ENCODE measurements at regions not wholly inside any gene's neighbourhood (a gene's known extent, or its start where the extent isn't known, plus 50 kb on each side); places are given as distances from the start of the nearest gene placed in this dataset.

GRCh38 chr22:47573141-47573540 lies 810.7 kb downstream of the TBC1D22A start:
- TF ChIP-seq POLR2AphosphoS5 (IDR thresholded peaks at IDR 0.05) (no peak), EP300 (IDR thresholded peaks at IDR 0.05) (no peak)
- TF ChIP-seq, protein P1, sequence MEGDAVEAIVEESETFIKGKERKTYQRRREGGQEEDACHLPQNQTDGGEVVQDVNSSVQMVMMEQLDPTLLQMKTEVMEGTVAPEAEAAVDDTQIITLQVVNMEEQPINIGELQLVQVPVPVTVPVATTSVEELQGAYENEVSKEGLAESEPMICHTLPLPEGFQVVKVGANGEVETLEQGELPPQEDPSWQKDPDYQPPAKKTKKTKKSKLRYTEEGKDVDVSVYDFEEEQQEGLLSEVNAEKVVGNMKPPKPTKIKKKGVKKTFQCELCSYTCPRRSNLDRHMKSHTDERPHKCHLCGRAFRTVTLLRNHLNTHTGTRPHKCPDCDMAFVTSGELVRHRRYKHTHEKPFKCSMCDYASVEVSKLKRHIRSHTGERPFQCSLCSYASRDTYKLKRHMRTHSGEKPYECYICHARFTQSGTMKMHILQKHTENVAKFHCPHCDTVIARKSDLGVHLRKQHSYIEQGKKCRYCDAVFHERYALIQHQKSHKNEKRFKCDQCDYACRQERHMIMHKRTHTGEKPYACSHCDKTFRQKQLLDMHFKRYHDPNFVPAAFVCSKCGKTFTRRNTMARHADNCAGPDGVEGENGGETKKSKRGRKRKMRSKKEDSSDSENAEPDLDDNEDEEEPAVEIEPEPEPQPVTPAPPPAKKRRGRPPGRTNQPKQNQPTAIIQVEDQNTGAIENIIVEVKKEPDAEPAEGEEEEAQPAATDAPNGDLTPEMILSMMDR (IDR thresholded peaks at IDR 0.05): no peak

GRCh38 chr22:47572443-47572842 lies 810.0 kb downstream of the TBC1D22A start:
- no peaks in the 10 kb centered on the region for H3K4me1 ChIP-seq
- 85 to 95% (median 92%) methylated on average over 12 of the region's 12 CpGs for WGBS, 5 donors
- no peaks in the 10 kb centered on the region for H3K36me3 ChIP-seq
- intact Hi-C loops (cut with DNase I; ENCODE audit: low total_unique reads): loop anchor here (10.0 kb wide), 1 partner anchor 1692 kb away; no protein-coding TSS in a partner anchor
- H3K27ac ChIP-seq: no peak overlapping the region
- H3K4me3 ChIP-seq: no peak overlapping the region
- no peaks in the 10 kb centered on the region for H3K9me3 ChIP-seq
- peaks cover 0 to 20% (median 0%) of the 10 kb centered on the region in 3 donors for H3K27me3 ChIP-seq
- no peak for DNase-seq
- no peak for TF ChIP-seq POLR2AphosphoS5 (IDR thresholded peaks at IDR 0.05)
- no peak for TF ChIP-seq POLR2A (IDR thresholded peaks at IDR 0.05)
- TF ChIP-seq, protein P1 (IDR thresholded peaks at IDR 0.05): no peak
- TF ChIP-seq EP300 (IDR thresholded peaks at IDR 0.05): no peak

More at GRCh38 chr22:47573141-47573540, 810.7 kb downstream of the TBC1D22A start:
- Histone ChIP-seq H3K4me3 (no peak overlapping the region), H3K4me1 (no peaks in the 10 kb centered on the region), H3K27me3 (peaks cover 0 to 20% (median 0%) of the 10 kb centered on the region in 3 donors), H3K36me3 (no peaks in the 10 kb centered on the region), H3K9me3 (no peaks in the 10 kb centered on the region), H3K27ac (no peak overlapping the region)
- 78 to 89% (median 85%) methylated on average over 7 of the region's 7 CpGs for WGBS, 5 donors
- intact Hi-C loops (cut with DNase I; ENCODE audit: low total_unique reads): loop anchor here (10.0 kb wide), 1 partner anchor 1692 kb away; no protein-coding TSS in a partner anchor
- no peak for DNase-seq

GRCh38 chr22:47571616-47572015 lies 809.2 kb downstream of the TBC1D22A start:
- no peak overlapping the region for H3K4me3 ChIP-seq
- H3K36me3 ChIP-seq: no peaks in the 10 kb centered on the region
- no peak overlapping the region for H3K27ac ChIP-seq
- intact Hi-C loops (cut with DNase I; ENCODE audit: low total_unique reads): loop anchor here (10.0 kb wide), 1 partner anchor 1693 kb away; no protein-coding TSS in a partner anchor
- H3K27me3 ChIP-seq: peaks cover 0 to 13% (median 0%) of the 10 kb centered on the region in 3 donors
- H3K4me1 ChIP-seq: no peaks in the 10 kb centered on the region
- no peaks in the 10 kb centered on the region for H3K9me3 ChIP-seq
- WGBS, 5 donors: 79 to 92% (median 91%) methylated on average over 4 to 5 of the region's 5 CpGs
- DNase-seq: no peak
- no peak for TF ChIP-seq EP300 (IDR thresholded peaks at IDR 0.05)
- TF ChIP-seq, protein P1 (IDR thresholded peaks at IDR 0.05): no peak
- TF ChIP-seq POLR2A (IDR thresholded peaks at IDR 0.05): no peak
- no peak for TF ChIP-seq POLR2AphosphoS5 (IDR thresholded peaks at IDR 0.05)

GRCh38 chr22:47570851-47571250 lies 808.4 kb downstream of the TBC1D22A start:
- intact Hi-C loops (cut with DNase I; ENCODE audit: low total_unique reads): loop anchor here (10.0 kb wide), 1 partner anchor 1694 kb away; no protein-coding TSS in a partner anchor
- no peak for TF ChIP-seq POLR2A (IDR thresholded peaks at IDR 0.05)
- no peak for TF ChIP-seq POLR2AphosphoS5 (IDR thresholded peaks at IDR 0.05)
- TF ChIP-seq, protein P1 (IDR thresholded peaks at IDR 0.05): no peak
- TF ChIP-seq EP300 (IDR thresholded peaks at IDR 0.05): no peak
- DNase-seq: no peak
- Histone ChIP-seq H3K4me3 (no peak overlapping the region), H3K27me3 (peaks cover 0 to 12% (median 0%) of the 10 kb centered on the region in 3 donors), H3K27ac (no peak overlapping the region), H3K4me1 (no peaks in the 10 kb centered on the region), H3K9me3 (no peaks in the 10 kb centered on the region), H3K36me3 (no peaks in the 10 kb centered on the region)
- 83 to 95% (median 86%) methylated on average over 5 of the region's 5 CpGs for WGBS, 5 donors
